Esophagus muscularis mucosa (tissue), 4 donors: ENCODE measurements at regions not wholly inside any gene's neighbourhood (a gene's known extent, or its start where the extent isn't known, plus 50 kb on each side); places are given as distances from the start of the nearest gene placed in this dataset.

Source experiments
- DNase-seq: peaks from one replicate; pipeline ENCODE4 v3.0.0-alpha.2; 2017; ENCODE audit errors: extremely low spot score
- H3K27ac ChIP-seq, 4 donors: fragments of 200-600 bp; sonication (generic); replicated peaks in 1 of 4; 1 replicate in 3 of 4; 2 replicates in 1 of 4; pipeline ENCODE4 v1.5.1; 2016 to 2019; ENCODE audit warnings: mild to moderate bottlenecking in 1 of 4
- H3K27me3 ChIP-seq, 4 donors: fragments of 200-600 bp; sonication (generic); one replicate each; pipeline versions ENCODE4 v1.5.1 to v1.6.0; 2016 to 2019
- H3K36me3 ChIP-seq, 4 donors: fragments of 200-600 bp; sonication (generic); one replicate each; pipeline ENCODE4 v1.5.1; 2016 to 2019
- H3K4me1 ChIP-seq, 4 donors: fragments of 200-600 bp; sonication (generic); one replicate each; pipeline ENCODE4 v1.5.1; 2016 to 2019
- H3K4me3 ChIP-seq, 4 donors: fragments of 200-600 bp; sonication (generic); 1 replicate in 2 of 4; 2 replicates in 2 of 4; pipeline ENCODE4 v1.5.1; 2016 to 2019; ENCODE audit warnings: mild to moderate bottlenecking in 4 of 4, moderate library complexity in 1 of 4
- H3K9me3 ChIP-seq, 4 donors: fragments of 200-600 bp; sonication (generic); 1 replicate in 3 of 4; 2 replicates in 1 of 4; pipeline ENCODE4 v1.5.1; 2016 to 2019
- EP300 ChIP-seq: sonication (generic); formaldehyde crosslinking; IDR thresholded peaks from one replicate; pipeline ENCODE4 v1.6.1; 2017; ENCODE audit warnings: antibody characterized with exemption
- POLR2A ChIP-seq: fragments of 450-650 bp; IDR thresholded peaks from one replicate; pipeline ENCODE4 v1.6.1; 2017; ENCODE audit warnings: antibody characterized with exemption, moderate library complexity, mild to moderate bottlenecking, low read depth
- POLR2AphosphoS5 ChIP-seq, 2 donors: sonication (generic); formaldehyde crosslinking; IDR thresholded peaks; one replicate each; pipeline ENCODE4 v1.6.1; 2017; ENCODE audit warnings: antibody characterized with exemption in 2 of 2
- WGBS: methylation state at CpG from one replicate; pipeline ENCODE4 v1.1.5; 2018; 5-methylcytosine and 5-hydroxymethylcytosine counted together
- intact Hi-C: fragments of 100-400 bp; cut with DNase I; formaldehyde crosslinking; loops from one replicate; pipeline ENCODE4 v1.15.1; 2023
- TF ChIP-seq, protein P1 (sequence below), 3 experiments: fragments of 200-600 bp in 2 of 3; fragments of 450-650 bp in 1 of 3; sonication (generic) in 2 of 3; IDR thresholded peaks; one replicate each; pipeline ENCODE4 v1.5.1; 2017 to 2019; ENCODE audit warnings: antibody characterized with exemption in 3 of 3, mild to moderate bottlenecking in 2 of 3, moderate library complexity in 1 of 3

DNA sequence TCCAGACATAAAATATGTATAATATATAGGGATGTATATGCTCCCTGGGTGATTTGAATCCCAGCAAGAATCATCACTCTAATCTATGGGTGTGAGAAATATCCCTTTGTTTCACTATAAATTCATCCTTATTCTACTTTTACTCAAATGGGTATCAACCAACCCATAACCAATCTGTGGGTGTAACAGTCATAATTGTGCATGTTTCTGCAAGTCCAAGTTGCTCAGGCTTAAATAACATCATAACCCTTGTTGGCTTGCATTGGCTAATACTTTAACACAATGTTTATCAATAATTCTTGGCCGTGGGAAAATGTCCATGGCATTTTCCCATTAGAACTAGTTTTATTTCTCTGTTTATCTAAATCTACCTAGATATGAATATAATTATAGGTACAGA lies 530.5 kb upstream of the TLE4 start:
- H3K4me1 ChIP-seq = no peaks in the 10 kb centered on the region
- H3K27ac ChIP-seq = no peak overlapping the region
- no peaks in the 10 kb centered on the region for H3K27me3 ChIP-seq
- H3K36me3 ChIP-seq = no peaks in the 10 kb centered on the region
- H3K9me3 ChIP-seq = no peaks in the 10 kb centered on the region
- 65% methylated on average over 1 of the region's 1 CpG for WGBS
- DNase-seq = no peak
- no peak overlapping the region for H3K4me3 ChIP-seq
- intact Hi-C loops = no loop called here
- TF ChIP-seq EP300 (no peak), POLR2AphosphoS5 (IDR thresholded peaks at IDR 0.05) (no peak), POLR2A (no peak)
- TF ChIP-seq, protein P1, sequence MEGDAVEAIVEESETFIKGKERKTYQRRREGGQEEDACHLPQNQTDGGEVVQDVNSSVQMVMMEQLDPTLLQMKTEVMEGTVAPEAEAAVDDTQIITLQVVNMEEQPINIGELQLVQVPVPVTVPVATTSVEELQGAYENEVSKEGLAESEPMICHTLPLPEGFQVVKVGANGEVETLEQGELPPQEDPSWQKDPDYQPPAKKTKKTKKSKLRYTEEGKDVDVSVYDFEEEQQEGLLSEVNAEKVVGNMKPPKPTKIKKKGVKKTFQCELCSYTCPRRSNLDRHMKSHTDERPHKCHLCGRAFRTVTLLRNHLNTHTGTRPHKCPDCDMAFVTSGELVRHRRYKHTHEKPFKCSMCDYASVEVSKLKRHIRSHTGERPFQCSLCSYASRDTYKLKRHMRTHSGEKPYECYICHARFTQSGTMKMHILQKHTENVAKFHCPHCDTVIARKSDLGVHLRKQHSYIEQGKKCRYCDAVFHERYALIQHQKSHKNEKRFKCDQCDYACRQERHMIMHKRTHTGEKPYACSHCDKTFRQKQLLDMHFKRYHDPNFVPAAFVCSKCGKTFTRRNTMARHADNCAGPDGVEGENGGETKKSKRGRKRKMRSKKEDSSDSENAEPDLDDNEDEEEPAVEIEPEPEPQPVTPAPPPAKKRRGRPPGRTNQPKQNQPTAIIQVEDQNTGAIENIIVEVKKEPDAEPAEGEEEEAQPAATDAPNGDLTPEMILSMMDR (IDR thresholded peaks at IDR 0.05) = no peak

DNA sequence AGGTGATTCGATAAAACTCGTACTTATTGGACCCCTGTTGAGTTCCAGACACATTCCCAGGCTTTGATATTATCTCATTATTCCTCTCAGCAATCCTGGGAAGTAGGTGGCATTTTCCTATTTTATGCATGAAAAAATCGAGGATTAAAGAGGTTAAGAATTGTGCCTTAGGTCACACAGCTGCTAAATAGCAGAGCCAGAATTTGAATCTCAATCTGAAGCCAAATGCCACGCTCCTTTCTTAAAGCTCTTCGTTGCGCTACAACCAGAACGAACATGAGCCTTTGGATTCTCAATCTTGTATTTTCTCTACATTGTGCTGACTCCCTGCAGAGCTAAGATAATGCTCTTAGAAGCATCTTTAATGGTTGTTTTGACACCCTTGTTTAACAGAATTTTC lies 527.8 kb upstream of the TLE4 start:
- DNase-seq = no peak
- TF ChIP-seq, protein P1 (IDR thresholded peaks at IDR 0.05) = no peak
- no peak for TF ChIP-seq EP300
- no peak for TF ChIP-seq POLR2AphosphoS5 (IDR thresholded peaks at IDR 0.05)
- Histone ChIP-seq H3K4me3 (no peak overlapping the region), H3K36me3 (no peaks in the 10 kb centered on the region), H3K4me1 (no peaks in the 10 kb centered on the region), H3K27ac (no peak overlapping the region), H3K27me3 (no peaks in the 10 kb centered on the region), H3K9me3 (no peaks in the 10 kb centered on the region)
- WGBS = 85% methylated on average over 7 of the region's 7 CpGs
- intact Hi-C loops = no loop called here

GRCh38 chr9:79046401-79046800 lies 525.4 kb upstream of the TLE4 start:
- intact Hi-C loops = no loop called here
- 87% methylated on average over 2 of the region's 2 CpGs for WGBS
- DNase-seq = no peak

GRCh38 chr9:79049371-79049770 lies 522.4 kb upstream of the TLE4 start:
- no peaks in the 10 kb centered on the region for H3K9me3 ChIP-seq
- WGBS = 88% methylated on average over 5 of the region's 5 CpGs
- no peak overlapping the region for H3K27ac ChIP-seq
- no peak for DNase-seq
- no peaks in the 10 kb centered on the region for H3K36me3 ChIP-seq
- H3K27me3 ChIP-seq = no peaks in the 10 kb centered on the region
- TF ChIP-seq, protein P1 (IDR thresholded peaks at IDR 0.05) = no peak
- TF ChIP-seq EP300 (no peak), POLR2A (no peak), POLR2AphosphoS5 (IDR thresholded peaks at IDR 0.05) (no peak)
- no peaks in the 10 kb centered on the region for H3K4me1 ChIP-seq
- no peak overlapping the region for H3K4me3 ChIP-seq
- intact Hi-C loops = no loop called here

More at GRCh38 chr9:79046401-79046800, 525.4 kb upstream of the TLE4 start:
- Histone ChIP-seq H3K9me3 (no peaks in the 10 kb centered on the region), H3K4me3 (no peak overlapping the region), H3K27ac (no peak overlapping the region), H3K4me1 (no peaks in the 10 kb centered on the region), H3K27me3 (no peaks in the 10 kb centered on the region), H3K36me3 (no peaks in the 10 kb centered on the region)
- TF ChIP-seq POLR2A (no peak), POLR2AphosphoS5 (IDR thresholded peaks at IDR 0.05) (no peak), EP300 (no peak)
- TF ChIP-seq, protein P1 (IDR thresholded peaks at IDR 0.05) = no peak

DNA sequence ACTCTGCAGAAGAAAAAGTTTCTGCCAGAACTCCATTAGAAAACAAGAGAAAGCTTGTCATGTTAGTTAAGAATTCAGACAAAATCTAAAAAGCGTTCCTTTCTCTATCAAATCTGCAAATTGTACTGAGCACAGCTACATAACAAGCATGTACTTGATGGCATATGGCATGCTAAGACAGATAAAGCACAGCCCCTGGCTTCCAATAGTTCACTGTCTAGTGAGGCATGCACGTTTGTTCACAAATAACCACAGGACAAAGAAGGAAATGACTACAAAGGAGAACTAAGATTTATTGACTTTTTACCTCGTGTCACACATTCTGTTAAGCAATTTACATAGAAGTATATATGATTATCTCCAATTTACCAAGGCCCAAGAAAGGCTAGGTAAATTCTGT lies 518.2 kb upstream of the TLE4 start:
- TF ChIP-seq POLR2A (no peak), POLR2AphosphoS5 (IDR thresholded peaks at IDR 0.05) (no peak), EP300 (no peak)
- TF ChIP-seq, protein P1 (IDR thresholded peaks at IDR 0.05) = no peak
- no peaks in the 10 kb centered on the region for H3K4me1 ChIP-seq
- intact Hi-C loops = no loop called here
- WGBS = 56% methylated on average over 3 of the region's 3 CpGs
- no peak overlapping the region for H3K27ac ChIP-seq
- H3K4me3 ChIP-seq = no peak overlapping the region
- DNase-seq = no peak
- H3K9me3 ChIP-seq = no peaks in the 10 kb centered on the region
- no peaks in the 10 kb centered on the region for H3K36me3 ChIP-seq
- H3K27me3 ChIP-seq = no peaks in the 10 kb centered on the region
